HFF-Myc (cell line): ENCODE measurements at regions not wholly inside any gene's neighbourhood (a gene's known extent, or its start where the extent isn't known, plus 50 kb on each side); places are given as distances from the start of the nearest gene placed in this dataset.
A peak's percentile ranks its signal among the peaks of the same experiment; 100 is the strongest.

Experiments used
- DNase-seq: peaks from one replicate; pipeline ENCODE4 v3.0.0-alpha.2; 2011; ENCODE audit warnings: low read depth; ENCODE audit errors: extremely low read depth
- H3K4me3 ChIP-seq: replicated peaks from 2 replicates; pipeline ENCODE4 v1.5.1; 2011; ENCODE audit warnings: low read depth, mild to moderate bottlenecking, control low read depth, low read length
- TF ChIP-seq, protein P1 (sequence below): IDR thresholded peaks from 2 replicates; pipeline ENCODE4 v1.5.1; 2012; ENCODE audit warnings: mild to moderate bottlenecking, low read depth, low read length, control low read depth; ENCODE audit errors: missing control alignments

DNA sequence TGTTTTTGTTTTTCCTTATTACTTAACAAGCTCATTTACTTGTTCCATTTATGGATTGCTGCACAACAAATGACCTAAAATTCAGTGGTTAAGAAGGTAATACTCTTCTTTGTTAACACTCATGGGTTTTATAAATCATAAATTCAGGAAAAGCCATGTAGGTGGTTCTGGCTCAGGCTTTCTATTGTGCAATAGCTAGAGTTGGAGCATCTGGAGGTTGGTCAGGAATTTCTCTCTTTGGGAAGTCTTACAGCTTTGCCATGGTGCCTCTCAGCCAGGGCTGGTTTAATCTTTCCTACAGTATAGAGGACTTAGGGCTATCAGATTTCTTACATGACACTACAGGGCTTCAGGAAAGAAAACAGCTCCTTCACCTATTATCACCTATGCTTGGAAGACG lies 1677.1 kb downstream of the KCNT2 start:
- no peak overlapping the region for H3K4me3 ChIP-seq
- TF ChIP-seq, protein P1, sequence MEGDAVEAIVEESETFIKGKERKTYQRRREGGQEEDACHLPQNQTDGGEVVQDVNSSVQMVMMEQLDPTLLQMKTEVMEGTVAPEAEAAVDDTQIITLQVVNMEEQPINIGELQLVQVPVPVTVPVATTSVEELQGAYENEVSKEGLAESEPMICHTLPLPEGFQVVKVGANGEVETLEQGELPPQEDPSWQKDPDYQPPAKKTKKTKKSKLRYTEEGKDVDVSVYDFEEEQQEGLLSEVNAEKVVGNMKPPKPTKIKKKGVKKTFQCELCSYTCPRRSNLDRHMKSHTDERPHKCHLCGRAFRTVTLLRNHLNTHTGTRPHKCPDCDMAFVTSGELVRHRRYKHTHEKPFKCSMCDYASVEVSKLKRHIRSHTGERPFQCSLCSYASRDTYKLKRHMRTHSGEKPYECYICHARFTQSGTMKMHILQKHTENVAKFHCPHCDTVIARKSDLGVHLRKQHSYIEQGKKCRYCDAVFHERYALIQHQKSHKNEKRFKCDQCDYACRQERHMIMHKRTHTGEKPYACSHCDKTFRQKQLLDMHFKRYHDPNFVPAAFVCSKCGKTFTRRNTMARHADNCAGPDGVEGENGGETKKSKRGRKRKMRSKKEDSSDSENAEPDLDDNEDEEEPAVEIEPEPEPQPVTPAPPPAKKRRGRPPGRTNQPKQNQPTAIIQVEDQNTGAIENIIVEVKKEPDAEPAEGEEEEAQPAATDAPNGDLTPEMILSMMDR = no peak
- DNase-seq = no peak

DNA sequence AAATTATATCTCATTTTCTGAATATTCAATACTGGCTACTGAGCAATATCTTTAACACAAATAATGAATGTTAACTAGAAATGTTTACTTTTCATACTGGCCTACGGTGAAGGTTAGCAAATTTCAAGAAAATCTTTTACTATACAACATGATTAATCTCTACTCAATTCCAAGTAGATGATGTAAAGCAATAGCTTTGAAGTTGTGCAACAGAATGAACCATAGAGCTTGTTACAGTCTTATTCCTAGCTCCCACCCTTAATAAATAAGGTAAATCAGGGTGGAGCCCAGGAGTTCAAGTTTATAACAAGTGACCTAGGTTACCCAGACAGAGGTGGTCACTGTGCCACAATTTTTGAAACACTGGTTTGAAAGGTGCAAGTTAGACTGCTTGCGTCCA lies 1678.1 kb downstream of the KCNT2 start:
- TF ChIP-seq, protein P1 = no peak
- no peak overlapping the region for H3K4me3 ChIP-seq
- no peak for DNase-seq

GRCh38 chr1:194929357-194929756 lies 1678.9 kb downstream of the KCNT2 start:
- DNase-seq = no peak
- TF ChIP-seq, protein P1 = no peak
- no peak overlapping the region for H3K4me3 ChIP-seq

DNA sequence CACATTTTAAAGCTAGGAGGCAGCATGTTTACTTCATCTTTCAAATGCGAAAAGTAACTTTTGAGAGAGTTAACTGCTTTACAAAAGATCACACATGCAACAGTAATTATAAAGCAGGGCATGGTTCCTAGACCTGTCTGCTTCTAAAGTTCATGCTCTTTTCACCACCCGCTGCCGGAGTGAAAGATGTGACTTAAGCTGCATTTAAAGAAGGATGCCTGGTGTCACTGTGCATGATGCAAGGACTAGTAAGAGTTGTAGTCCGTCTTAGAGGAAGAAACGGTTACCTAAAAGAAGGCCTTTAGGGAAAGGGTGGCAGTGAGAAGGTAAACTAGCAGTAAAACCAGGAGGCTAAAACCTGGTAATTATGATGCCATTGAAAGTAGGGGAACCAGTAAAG lies 1689.1 kb downstream of the KCNT2 start:
- TF ChIP-seq, protein P1 = no peak
- no peak for DNase-seq
- no peak overlapping the region for H3K4me3 ChIP-seq

GRCh38 chr1:194917769-194918168 lies 1690.5 kb downstream of the KCNT2 start:
- TF ChIP-seq, protein P1 = no peak
- no peak overlapping the region for H3K4me3 ChIP-seq
- DNase-seq = no peak

- TF ChIP-seq, protein P1 = no peak
- H3K4me3 ChIP-seq = no peak overlapping the region
- peak; percentile 19 for DNase-seq
Measured at GRCh38 chr1:194908643-194909042, 1699.6 kb downstream of the KCNT2 start.

- no peak for DNase-seq
- TF ChIP-seq, protein P1 = no peak
Measured at GRCh38 chr1:194903524-194903923, 1704.7 kb downstream of the KCNT2 start.

More at GRCh38 chr1:194903524-194903923, 1704.7 kb downstream of the KCNT2 start:
- no peak overlapping the region for H3K4me3 ChIP-seq
